B cell (primary cell): ENCODE measurements at regions not wholly inside any gene's neighbourhood (a gene's known extent, or its start where the extent isn't known, plus 50 kb on each side); places are given as distances from the start of the nearest gene placed in this dataset.

Experiments
- ATAC-seq: fragments of 200-7000 bp; cut with Tn5 transposase; one replicate; pipeline ENCODE4 v1.10.0; 2021; ENCODE audit warnings: low read depth, mild to moderate bottlenecking, moderate number of reproducible peaks, moderate library complexity
- CTCF ChIA-PET: fragments of 350-600 bp; sonication (Branson Sonifier 250); formaldehyde crosslinking; loops from one replicate; lab custom pipeline; 2021; ENCODE audit warnings: antibody characterized with exemption, inconsistent platforms; lab: Charles Lee
- POLR2A ChIA-PET: fragments of 350-600 bp; sonication (Branson Sonifier 250); formaldehyde crosslinking; loops from one replicate; lab custom pipeline; 2021; ENCODE audit warnings: antibody characterized with exemption; lab: Charles Lee
- DNase-seq: peaks from one replicate; pipeline ENCODE4 v3.0.0; 2013
- H2AFZ ChIP-seq: 2 replicates; pipeline ENCODE4 v1.6.1; 2012; ENCODE audit warnings: mild to moderate bottlenecking, low read depth, low read length; ENCODE audit not compliant: insufficient read depth, poor library complexity, severe bottlenecking
- H3K27ac ChIP-seq, 2 donors: 1 replicate in 1 of 2; 2 replicates in 1 of 2; pipeline ENCODE4 v1.5.1; 2012 to 2013; ENCODE audit warnings: low read length in 2 of 2, mild to moderate bottlenecking in 2 of 2, moderate library complexity in 1 of 2
- H3K27me3 ChIP-seq, 4 experiments: fragments of 200-600 bp in 1 of 4; sonication (generic) in 1 of 4; replicated peaks in 1 of 4; 1 replicate in 2 of 4; 2 replicates in 2 of 4; pipeline versions ENCODE4 v1.6.1 to v1.7.0; 2013 to 2016; ENCODE audit warnings: low read length in 3 of 4, mild to moderate bottlenecking in 2 of 4, mixed read lengths in 1 of 4, moderate library complexity in 1 of 4; ENCODE audit not compliant: insufficient read depth in 4 of 4, control insufficient read depth in 3 of 4; ENCODE audit errors: control extremely low read depth in 1 of 4
- H3K36me3 ChIP-seq, 2 experiments: replicated peaks in 1 of 2; 1 replicate in 1 of 2; 2 replicates in 1 of 2; pipeline versions ENCODE4 v1.6.1 to v1.7.1; 2013; ENCODE audit warnings: low read length in 1 of 2; ENCODE audit not compliant: insufficient read depth in 2 of 2, control insufficient read depth in 1 of 2; ENCODE audit errors: control extremely low read depth in 1 of 2, extremely low read depth in 1 of 2
- H3K4me1 ChIP-seq, 2 donors: fragments of 200-600 bp in 1 of 2; sonication (generic) in 1 of 2; 1 replicate in 1 of 2; 2 replicates in 1 of 2; pipeline versions ENCODE4 v1.5.1 to v1.6.1; 2013 to 2017; ENCODE audit warnings: low read length in 2 of 2; ENCODE audit not compliant: control insufficient read depth in 2 of 2, insufficient read depth in 2 of 2
- H3K4me2 ChIP-seq: replicated peaks from 2 replicates; pipeline ENCODE3; 2012; ENCODE audit warnings: mild to moderate bottlenecking, low read depth, low read length; ENCODE audit not compliant: poor library complexity, severe bottlenecking
- H3K4me3 ChIP-seq, 5 experiments: fragments of 200-600 bp in 1 of 5; sonication (generic) in 1 of 5; 1 replicate in 3 of 5; 2 replicates in 2 of 5; pipeline versions ENCODE4 v1.5.1 to v1.7.0; 2011 to 2016; ENCODE audit warnings: low read length in 4 of 5, mild to moderate bottlenecking in 4 of 5, low read depth in 2 of 5, control low read depth in 1 of 5, moderate library complexity in 1 of 5; ENCODE audit not compliant: insufficient read depth in 1 of 5; ENCODE audit errors: control extremely low read depth in 1 of 5, extremely low read depth in 1 of 5
- H3K79me2 ChIP-seq: fragments of 200-600 bp; sonication (generic); one replicate; pipeline ENCODE4 v1.6.0; 2016; ENCODE audit warnings: low read length; ENCODE audit not compliant: control insufficient read depth, insufficient read depth
- H3K9ac ChIP-seq: fragments of 200-600 bp; sonication (generic); 2 replicates; pipeline ENCODE4 v1.6.1; 2017; ENCODE audit warnings: mild to moderate bottlenecking, low read length, moderate library complexity
- H3K9me3 ChIP-seq, 3 donors: one replicate each; pipeline versions ENCODE4 v1.6.1 to v1.7.1; 2013; ENCODE audit warnings: low read length in 2 of 3; ENCODE audit not compliant: control insufficient read depth in 2 of 3, insufficient read depth in 1 of 3; ENCODE audit errors: control extremely low read depth in 1 of 3
- H4K20me1 ChIP-seq: 2 replicates; pipeline ENCODE4 v1.6.0; 2012; ENCODE audit warnings: mild to moderate bottlenecking, low read length; ENCODE audit not compliant: insufficient read depth, control insufficient read depth, poor library complexity, severe bottlenecking
- H3K27ac Mint-ChIP-seq: one replicate; pipeline ENCODE4 v1.8.0; 2021; ENCODE audit warnings: mixed read lengths
- H3K27me3 Mint-ChIP-seq: one replicate; pipeline ENCODE4 v1.8.0; 2021; ENCODE audit warnings: mixed read lengths
- H3K4me1 Mint-ChIP-seq: one replicate; pipeline ENCODE4 v1.8.0; 2021; ENCODE audit warnings: mixed read lengths
- H3K4me3 Mint-ChIP-seq: one replicate; pipeline ENCODE4 v1.8.0; 2021; ENCODE audit warnings: mixed read lengths
- H3K9me3 Mint-ChIP-seq: one replicate; pipeline ENCODE4 v1.8.0; 2022; ENCODE audit warnings: mixed read lengths; ENCODE audit not compliant: insufficient read depth
- CTCF ChIP-seq: fragments of 200-600 bp; IDR thresholded peaks from one replicate; pipeline ENCODE4 v1.8.0; 2022; ENCODE audit warnings: antibody characterized with exemption, mild to moderate bottlenecking
- EZH2 ChIP-seq: IDR thresholded peaks from 2 replicates; pipeline ENCODE4 v1.6.1; 2012; ENCODE audit warnings: borderline replicate concordance, low read depth, mild to moderate bottlenecking, moderate library complexity, low read length; ENCODE audit not compliant: insufficient read depth, poor library complexity, severe bottlenecking
- WGBS: methylation state at CpG from one replicate; pipeline ENCODE4 v1.1.5; 2013; ENCODE audit warnings: missing lambda C conversion rate; ENCODE audit not compliant: insufficient coverage; 5-methylcytosine and 5-hydroxymethylcytosine counted together
- intact Hi-C: fragments of 100-400 bp; cut with micrococcal nuclease; formaldehyde crosslinking; loops from one replicate; pipeline ENCODE4 v1.10.0; 2022

GRCh38 chr15:70586241-70586640, 177.1 kb downstream of the UACA start:
- H3K36me3 ChIP-seq: no peaks in the 10 kb centered on the region
- no peak overlapping the region for H3K4me2 ChIP-seq
- H3K9ac ChIP-seq: no peak overlapping the region
- Mint-ChIP-seq H3K9me3 (no peaks in the 10 kb centered on the region), H3K27ac (no peak overlapping the region), H3K27me3 (peaks cover 55% of the 10 kb centered on the region), H3K4me3 (peak overlapping the region; percentile 2), H3K4me1 (peaks cover 8% of the 10 kb centered on the region)
- H3K79me2 ChIP-seq: no peaks in the 10 kb centered on the region
- H3K27me3 ChIP-seq: peaks cover 0 to 41% (median 14%) of the 10 kb centered on the region in 4 experiments
- H3K9me3 ChIP-seq: peaks cover 0 to 9% (median 0%) of the 10 kb centered on the region in 3 donors
- no peak for ATAC-seq
- TF ChIP-seq CTCF (no peak), EZH2 (no peak)
- H2AFZ ChIP-seq: no peak overlapping the region
- H3K4me1 ChIP-seq: peaks cover 0 to 8% of the 10 kb centered on the region in 2 donors
- H3K4me3 ChIP-seq: no peak overlapping the region
- no peaks in the 10 kb centered on the region for H4K20me1 ChIP-seq
- 90% methylated on average over 21 of the region's 24 CpGs for WGBS
- DNase-seq: no peak
- ChIA-PET POLR2A (no interaction called here), CTCF (interaction anchor here (1.1 kb wide), 1 partner anchor 857 kb away, joined by 4 read pairs; no protein-coding TSS in a partner anchor)
- H3K27ac ChIP-seq: no peak overlapping the region
- intact Hi-C loops: loop anchor here (10.0 kb wide), 1 partner anchor 1111 kb away; no protein-coding TSS in a partner anchor

- Histone ChIP-seq H3K4me2 (no peak overlapping the region), H3K9me3 (peaks cover 0 to 9% (median 0%) of the 10 kb centered on the region in 3 donors), H3K36me3 (no peaks in the 10 kb centered on the region), H3K27me3 (peaks cover 0 to 43% (median 14%) of the 10 kb centered on the region in 4 experiments), H2AFZ (no peak overlapping the region), H4K20me1 (no peaks in the 10 kb centered on the region), H3K27ac (no peak overlapping the region), H3K79me2 (no peaks in the 10 kb centered on the region), H3K9ac (no peak overlapping the region), H3K4me3 (no peak overlapping the region), H3K4me1 (peaks cover 0 to 8% of the 10 kb centered on the region in 2 donors)
- TF ChIP-seq CTCF (no peak), EZH2 (no peak)
- ChIA-PET POLR2A (no interaction called here), CTCF (interaction anchor here (1.1 to 1.4 kb wide), 2 partner anchors 119 to 857 kb away, joined by 4 to 6 read pairs; no protein-coding TSS in a partner anchor)
- DNase-seq: no peak
- Mint-ChIP-seq H3K4me1 (peaks cover 8% of the 10 kb centered on the region), H3K4me3 (peak overlapping the region; percentile 2), H3K27me3 (peaks cover 55% of the 10 kb centered on the region), H3K9me3 (no peaks in the 10 kb centered on the region), H3K27ac (no peak overlapping the region)
- WGBS: 52% methylated on average over 6 of the region's 10 CpGs
- intact Hi-C loops: loop anchor here (10.0 kb wide), 1 partner anchor 1111 kb away; no protein-coding TSS in a partner anchor
- no peak for ATAC-seq
Measured at GRCh38 chr15:70585707-70586034, 177.7 kb downstream of the UACA start.
